COLO668 (cell line): ENCODE measurements at regions not wholly inside any gene's neighbourhood (a gene's known extent, or its start where the extent isn't known, plus 50 kb on each side); places are given as distances from the start of the nearest gene placed in this dataset.

Experiments
- DNase-seq: peaks from one replicate; lab custom pipeline; 2025; ENCODE audit not compliant: unreplicated experiment; lab: John Stamatoyannopoulos, UW

DNA sequence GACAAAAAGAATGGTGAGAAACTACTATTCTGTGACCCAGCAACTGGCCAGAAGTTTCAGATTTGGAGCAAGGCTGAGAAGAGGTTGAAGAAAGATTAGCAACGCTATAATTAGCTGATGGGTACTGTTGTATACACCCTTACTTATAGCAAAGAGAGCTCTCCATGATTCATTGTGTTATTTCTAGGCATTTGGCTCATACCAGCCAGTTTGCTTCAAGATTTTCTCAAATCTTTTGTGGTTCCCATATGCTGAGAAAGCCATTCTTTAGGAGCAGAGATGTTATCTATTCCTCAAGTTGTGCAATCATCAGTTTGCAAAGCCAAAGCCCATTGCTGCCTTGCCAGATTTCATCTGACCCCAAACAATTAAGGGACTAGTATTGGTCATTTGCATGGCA lies 179.4 kb downstream of the ETS1 start:
- no peak for DNase-seq

- DNase-seq = no peak
Measured at GRCh38 chr11:128405714-128406662, 181.4 kb downstream of the ETS1 start.

GRCh38 chr11:128405112-128405511 lies 182.2 kb downstream of the ETS1 start:
- DNase-seq = no peak

- no peak for DNase-seq
Measured at GRCh38 chr11:128404437-128404836, 182.9 kb downstream of the ETS1 start.

- no peak for DNase-seq
Measured at GRCh38 chr11:128400382-128401203, 186.8 kb downstream of the ETS1 start.

- no peak for DNase-seq
Measured at GRCh38 chr11:128399251-128400121, 187.9 kb downstream of the ETS1 start.

DNA sequence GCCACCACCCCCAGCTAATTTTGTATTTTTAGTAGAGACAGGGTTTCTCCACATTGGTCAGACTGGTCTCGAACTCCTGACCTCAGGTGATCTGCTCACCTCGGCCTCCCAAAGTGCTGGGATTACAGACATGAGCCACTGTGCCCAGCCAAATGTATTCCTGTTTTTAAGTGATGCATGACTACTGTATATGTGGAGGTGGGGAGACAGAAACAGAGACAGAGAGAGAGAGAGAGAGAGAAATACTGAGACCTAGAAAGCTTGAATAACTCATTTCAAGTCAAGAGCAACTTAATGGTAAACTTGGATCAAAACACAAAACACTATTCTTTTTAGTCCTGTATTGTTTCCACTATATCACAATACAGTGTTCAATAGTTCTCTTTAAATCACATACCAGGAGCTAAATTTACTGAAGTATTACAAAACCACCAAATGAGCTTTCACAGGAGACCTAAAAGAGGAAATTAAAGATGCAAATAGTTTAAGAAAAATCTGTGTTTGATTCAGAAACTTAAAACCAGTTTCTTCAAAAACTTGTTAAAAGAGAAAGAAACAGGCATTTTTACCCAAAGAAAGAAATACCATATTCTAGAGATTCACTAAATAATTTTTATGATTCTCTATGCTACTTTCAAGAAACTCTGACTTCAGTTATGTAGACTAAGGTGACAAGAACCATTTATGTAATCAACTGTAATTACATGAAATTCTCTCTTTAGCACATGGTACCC lies 188.7 kb downstream of the ETS1 start:
- DNase-seq = no peak

- no peak for DNase-seq
Measured at GRCh38 chr11:128397362-128397761, 190.0 kb downstream of the ETS1 start.

GRCh38 chr11:128394431-128395089 lies 192.8 kb downstream of the ETS1 start:
- no peak for DNase-seq

- no peak for DNase-seq
Measured at GRCh38 chr11:128392259-128392658, 195.1 kb downstream of the ETS1 start.

GRCh38 chr11:128391811-128392210 lies 195.5 kb downstream of the ETS1 start:
- no peak for DNase-seq

GRCh38 chr11:128390246-128390645 lies 197.1 kb downstream of the ETS1 start:
- no peak for DNase-seq

DNA sequence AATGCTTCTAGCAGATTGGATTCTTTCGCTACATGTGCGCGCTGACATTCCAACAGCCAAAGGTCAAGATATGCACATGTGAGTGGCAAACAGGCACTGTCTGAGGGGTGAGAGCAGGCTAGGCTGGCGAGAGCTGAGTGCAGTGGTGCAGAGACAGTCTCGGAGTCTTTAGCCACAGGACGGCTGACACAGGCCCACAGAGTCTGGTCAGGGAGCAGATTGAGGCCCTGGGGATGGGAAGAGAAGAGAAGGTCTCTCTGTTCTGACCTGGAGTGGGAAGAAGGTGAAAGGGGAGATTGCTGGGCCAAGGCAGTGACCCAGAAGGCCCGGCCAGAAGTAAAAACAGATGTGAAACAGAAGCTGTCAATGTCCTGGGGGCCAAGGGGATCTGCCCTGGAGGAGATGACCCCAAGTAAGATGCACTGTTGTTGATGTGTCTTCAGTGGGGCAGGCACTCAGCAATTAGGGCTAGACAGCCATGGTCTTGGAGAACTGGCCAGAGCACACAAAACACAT lies 197.8 kb downstream of the ETS1 start:
- no peak for DNase-seq

- DNase-seq = peak; percentile 43
Measured at GRCh38 chr11:128388206-128388815, 199.0 kb downstream of the ETS1 start.

GRCh38 chr11:128379587-128380580 lies 207.5 kb downstream of the ETS1 start:
- DNase-seq = no peak

- DNase-seq = no peak
Measured at GRCh38 chr11:128375961-128376360, 211.4 kb downstream of the ETS1 start.

DNA sequence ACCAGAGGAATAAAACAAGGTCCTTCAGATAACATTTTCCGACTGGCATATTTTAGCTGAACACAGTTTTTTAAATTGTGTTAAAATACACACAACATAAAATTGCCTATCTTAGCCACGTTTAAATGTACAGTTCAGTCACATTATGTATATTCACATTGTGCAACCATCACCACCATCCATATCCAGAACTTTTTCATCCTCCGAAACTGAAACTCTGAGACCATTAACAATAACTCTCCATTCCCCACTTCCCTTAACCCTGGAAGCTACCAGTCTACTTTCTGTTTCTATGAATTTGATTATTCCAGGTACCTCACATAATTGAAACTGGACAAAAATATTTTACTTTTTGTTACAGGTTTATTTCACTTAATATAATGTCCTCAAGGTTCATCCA lies 213.3 kb downstream of the ETS1 start:
- DNase-seq = no peak

DNA sequence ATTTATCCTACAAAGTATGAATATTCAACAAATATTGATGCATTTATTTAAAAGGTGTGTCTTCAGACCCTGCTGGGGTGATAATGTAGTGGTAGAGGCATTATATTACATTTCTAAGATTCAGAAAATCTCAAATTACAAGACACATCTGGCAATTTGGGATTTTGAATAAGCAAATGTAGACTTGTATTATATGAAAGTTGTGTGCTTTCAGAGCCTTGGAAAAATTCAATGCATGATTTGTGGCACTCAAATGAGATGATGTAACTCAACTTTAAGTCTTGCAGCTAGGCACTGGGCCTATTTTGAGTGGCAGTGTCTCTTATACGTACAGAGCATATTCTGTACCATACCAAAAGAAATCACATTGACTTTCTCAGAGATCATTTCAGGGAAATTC lies 214.4 kb downstream of the ETS1 start:
- DNase-seq = no peak
